Right atrium auricular region (tissue), 2 donors: ENCODE measurements at regions not wholly inside any gene's neighbourhood (a gene's known extent, or its start where the extent isn't known, plus 50 kb on each side); places are given as distances from the start of the nearest gene placed in this dataset.

Experiments
- DNase-seq: peaks from one replicate; pipeline ENCODE4 v3.0.0-alpha.2; 2019; ENCODE audit warnings: low spot score
- H3K27ac ChIP-seq, 2 donors: fragments of 200-600 bp; sonication (generic); 1 replicate in 1 of 2; 2 replicates in 1 of 2; pipeline ENCODE4 v1.5.1; 2016 to 2019
- H3K27me3 ChIP-seq, 2 donors: fragments of 200-600 bp; sonication (generic); one replicate each; pipeline versions ENCODE4 v1.5.1 to v1.6.0; 2017 to 2019
- H3K36me3 ChIP-seq: fragments of 200-600 bp; sonication (generic); one replicate; pipeline ENCODE4 v1.5.1; 2016
- H3K4me1 ChIP-seq, 2 donors: fragments of 200-600 bp; sonication (generic); one replicate each; pipeline versions ENCODE4 v1.5.1 to v1.6.0; 2017 to 2019
- H3K4me3 ChIP-seq, 2 donors: fragments of 200-600 bp; sonication (generic); 1 replicate in 1 of 2; 2 replicates in 1 of 2; pipeline ENCODE4 v1.5.1; 2017 to 2019; ENCODE audit warnings: mild to moderate bottlenecking in 1 of 2, moderate library complexity in 1 of 2
- H3K9me3 ChIP-seq, 2 donors: fragments of 200-600 bp; sonication (generic); one replicate each; pipeline ENCODE4 v1.5.1; 2019
- CTCF ChIP-seq, 2 donors: fragments of 200-600 bp; sonication (generic); IDR thresholded peaks; one replicate each; pipeline ENCODE4 v1.5.1; 2019; ENCODE audit warnings: antibody characterized with exemption in 2 of 2

- H3K9me3 ChIP-seq = no peaks in the 10 kb centered on the region
- H3K4me3 ChIP-seq = no peak overlapping the region
- H3K27me3 ChIP-seq = no peaks in the 10 kb centered on the region
- no peak for DNase-seq
- no peaks in the 10 kb centered on the region for H3K4me1 ChIP-seq
- TF ChIP-seq CTCF (IDR thresholded peaks at IDR 0.05) = no peak
- H3K27ac ChIP-seq = no peak overlapping the region
- H3K36me3 ChIP-seq = no peaks in the 10 kb centered on the region
Observed at GRCh38 chr4:13852411-13852810, 224.9 kb upstream of the BOD1L1 start.

DNA sequence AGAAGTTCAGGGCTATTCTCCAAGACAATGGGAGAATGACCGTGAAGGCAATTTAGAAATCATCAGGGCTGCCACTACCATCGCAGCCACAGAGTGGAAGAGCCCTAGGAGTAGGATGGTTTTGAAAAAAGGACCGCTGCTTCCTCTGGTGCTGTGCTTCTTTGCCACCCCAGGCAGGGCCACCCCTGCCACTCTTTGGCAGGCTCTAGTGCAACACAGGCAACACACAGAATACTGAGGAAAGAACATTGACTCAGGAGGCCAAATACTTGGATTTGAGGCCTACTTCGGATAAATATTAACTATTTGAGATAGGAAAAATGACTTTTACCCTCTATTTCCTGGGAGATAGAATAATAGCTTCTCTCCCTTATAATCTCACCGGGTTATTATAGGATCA is 228.9 kb upstream of the BOD1L1 start:
- Histone ChIP-seq H3K36me3 (no peaks in the 10 kb centered on the region), H3K4me1 (no peaks in the 10 kb centered on the region), H3K27me3 (no peaks in the 10 kb centered on the region), H3K9me3 (no peaks in the 10 kb centered on the region), H3K4me3 (no peak overlapping the region), H3K27ac (no peak overlapping the region)
- no peak for DNase-seq
- TF ChIP-seq CTCF (IDR thresholded peaks at IDR 0.05) = no peak

DNA sequence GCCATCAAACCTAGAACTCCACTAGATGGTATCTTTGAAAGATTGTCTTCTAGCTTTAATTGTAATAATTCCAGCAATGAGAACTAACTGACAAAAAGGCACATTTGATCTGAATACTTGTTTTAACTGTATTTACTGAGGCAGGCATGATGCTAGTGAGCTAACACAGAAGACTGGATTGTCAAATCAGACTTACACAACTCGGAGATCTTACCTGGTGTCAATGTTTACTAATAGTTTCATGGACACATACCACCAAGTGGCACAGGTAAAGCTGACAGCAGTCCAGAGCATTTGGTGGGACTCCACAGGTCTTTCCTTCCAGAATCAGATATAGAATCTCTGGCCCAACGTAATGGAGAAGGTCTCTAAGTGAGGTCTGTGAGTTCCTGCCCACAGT is 229.9 kb upstream of the BOD1L1 start:
- Histone ChIP-seq H3K27me3 (no peaks in the 10 kb centered on the region), H3K27ac (no peak overlapping the region), H3K4me3 (no peak overlapping the region), H3K9me3 (no peaks in the 10 kb centered on the region), H3K4me1 (no peaks in the 10 kb centered on the region), H3K36me3 (no peaks in the 10 kb centered on the region)
- DNase-seq = no peak
- TF ChIP-seq CTCF (IDR thresholded peaks at IDR 0.05) = no peak

DNA sequence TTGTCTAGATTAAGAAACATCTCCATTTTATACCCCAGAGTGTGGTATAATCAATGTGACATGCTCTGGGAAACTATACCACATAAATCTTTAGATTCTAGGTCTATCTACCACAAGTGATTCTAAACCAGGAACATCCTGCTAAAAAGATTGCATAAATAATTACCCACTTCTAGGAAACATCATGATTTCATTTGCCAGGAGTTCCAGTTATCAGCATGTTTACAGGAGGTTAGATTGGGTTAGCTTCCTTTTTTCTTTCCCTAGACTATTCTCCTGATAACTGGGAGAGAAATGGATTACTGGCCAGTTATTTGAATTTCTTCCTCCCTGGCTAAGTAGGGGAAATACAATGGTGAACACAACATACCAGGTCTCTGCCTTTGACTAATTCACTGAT is 230.3 kb upstream of the BOD1L1 start:
- no peak for DNase-seq
- Histone ChIP-seq H3K27me3 (no peaks in the 10 kb centered on the region), H3K4me1 (no peaks in the 10 kb centered on the region), H3K9me3 (no peaks in the 10 kb centered on the region), H3K36me3 (no peaks in the 10 kb centered on the region), H3K27ac (no peak overlapping the region), H3K4me3 (no peak overlapping the region)
- no peak for TF ChIP-seq CTCF (IDR thresholded peaks at IDR 0.05)

GRCh38 chr4:13859423-13859822 is 231.9 kb upstream of the BOD1L1 start:
- no peaks in the 10 kb centered on the region for H3K9me3 ChIP-seq
- TF ChIP-seq CTCF (IDR thresholded peaks at IDR 0.05) = no peak
- DNase-seq = no peak
- H3K27me3 ChIP-seq = no peaks in the 10 kb centered on the region
- no peaks in the 10 kb centered on the region for H3K4me1 ChIP-seq
- H3K27ac ChIP-seq = no peak overlapping the region
- no peaks in the 10 kb centered on the region for H3K36me3 ChIP-seq
- H3K4me3 ChIP-seq = no peak overlapping the region

GRCh38 chr4:13860126-13860525 is 232.6 kb upstream of the BOD1L1 start:
- H3K4me3 ChIP-seq = no peak overlapping the region
- no peak overlapping the region for H3K27ac ChIP-seq
- H3K36me3 ChIP-seq = no peaks in the 10 kb centered on the region
- no peaks in the 10 kb centered on the region for H3K4me1 ChIP-seq
- DNase-seq = no peak
- no peaks in the 10 kb centered on the region for H3K9me3 ChIP-seq
- TF ChIP-seq CTCF (IDR thresholded peaks at IDR 0.05) = peak in 1 of 2 donors; percentile 47
- H3K27me3 ChIP-seq = no peaks in the 10 kb centered on the region
